ENCODE measurements at regions not wholly inside any gene's neighbourhood (a gene's known extent, or its start where the extent isn't known, plus 50 kb on each side); places are given as distances from the start of the nearest gene placed in this dataset.
"Not testable (repeated sequence)": the region's sequence is repeated elsewhere in the genome, so short reads cannot be mapped to it uniquely, and the experiment has no call there.

DNA sequence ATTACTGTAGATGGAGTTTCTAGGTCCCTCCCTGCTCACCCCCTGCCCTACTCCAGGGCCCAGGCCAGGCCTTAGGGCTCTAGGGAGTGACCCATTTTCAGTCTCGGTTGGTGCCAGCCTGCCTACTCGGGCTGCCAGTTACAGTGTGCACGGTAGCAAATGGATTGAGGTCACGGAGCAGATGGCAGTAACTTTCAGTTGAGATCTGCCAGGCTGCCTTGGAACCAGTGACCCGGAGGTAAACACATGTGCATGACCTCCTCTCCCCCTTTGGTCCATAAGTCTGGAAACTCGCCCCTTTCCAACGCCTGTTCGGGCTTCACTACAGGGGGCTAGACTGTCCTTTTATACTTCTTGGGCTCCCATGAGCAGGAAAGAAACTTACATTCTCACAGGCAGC lies 139.7 kb upstream of the TBX3 start:
- DNase-seq = no peak

- DNase-seq = no peak
Observed at GRCh38 chr12:114821570-114821969, 137.6 kb upstream of the TBX3 start.

- DNase-seq = no peak
Observed at GRCh38 chr12:114820796-114821195, 136.8 kb upstream of the TBX3 start.

DNA sequence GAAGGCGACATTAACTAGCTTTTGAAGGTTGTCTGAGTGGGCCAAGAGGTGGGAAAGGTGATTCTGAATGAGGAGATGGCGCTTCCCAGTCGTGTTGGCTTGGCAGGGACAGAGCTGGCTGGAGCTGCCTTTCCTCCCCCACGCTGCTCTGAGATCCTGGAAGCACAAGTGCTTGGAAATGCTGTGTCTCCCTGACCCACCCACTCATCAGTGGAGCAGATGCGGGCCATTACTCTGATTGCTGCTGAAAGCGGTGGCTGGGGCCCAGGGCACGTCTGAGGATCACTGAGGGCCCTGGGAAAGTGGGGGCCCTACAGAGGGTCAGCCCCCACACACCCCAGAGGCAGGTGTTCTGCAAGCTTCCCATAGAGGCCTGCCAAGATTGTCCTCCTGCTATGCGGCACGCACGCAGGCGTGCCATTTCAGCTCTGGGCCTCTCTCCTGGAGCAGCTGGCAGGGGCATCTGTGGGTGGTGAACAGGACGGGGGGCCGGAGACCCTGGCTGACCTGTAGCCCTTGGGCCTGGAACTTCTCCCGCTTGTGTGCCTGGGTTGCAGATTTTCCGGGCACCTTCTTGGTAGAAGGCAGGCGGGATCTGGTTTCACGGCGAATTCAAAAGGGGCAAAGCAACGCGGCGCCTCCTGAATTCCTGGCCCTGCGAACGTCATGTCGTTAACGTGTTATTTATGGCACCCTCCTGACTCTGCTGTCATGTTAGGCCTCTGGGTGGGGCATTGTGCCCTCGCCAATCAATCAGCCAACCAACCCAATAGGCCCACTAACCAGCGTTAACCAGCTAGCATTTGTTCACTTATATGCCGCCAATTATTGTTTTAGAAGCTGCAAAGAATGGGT lies 133.8 kb upstream of the TBX3 start:
- DNase-seq = no peak

- DNase-seq = no peak
Observed at GRCh38 chr12:114815026-114815795, 131.2 kb upstream of the TBX3 start.

- peak; percentile 22 for DNase-seq
Observed at GRCh38 chr12:114812858-114813761, 129.1 kb upstream of the TBX3 start.

GRCh38 chr12:114812384-114812783 lies 128.4 kb upstream of the TBX3 start:
- DNase-seq = no peak

- no peak for DNase-seq
Observed at GRCh38 chr12:114809097-114809496, 125.1 kb upstream of the TBX3 start.

DNA sequence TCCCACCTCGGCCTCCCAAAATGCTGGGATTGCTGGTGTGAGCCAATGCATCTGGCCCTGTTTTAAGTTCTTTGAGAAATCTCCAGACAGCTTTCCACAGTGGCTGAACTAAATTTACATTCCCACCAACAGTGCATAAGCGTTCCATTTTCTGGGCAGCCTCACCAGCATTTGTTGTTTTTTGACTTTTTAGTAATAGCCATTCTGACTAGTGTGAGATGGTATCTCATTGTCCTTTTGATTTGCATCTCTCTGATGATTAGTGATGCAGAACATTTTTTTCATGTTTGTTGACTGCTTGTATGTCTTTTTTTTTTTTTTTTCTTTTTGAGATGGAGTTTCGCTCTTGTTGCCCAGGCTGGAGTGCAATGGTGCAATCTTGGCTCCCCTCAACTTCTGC lies 117.4 kb upstream of the TBX3 start:
- DNase-seq = not testable (repeated sequence)

DNA sequence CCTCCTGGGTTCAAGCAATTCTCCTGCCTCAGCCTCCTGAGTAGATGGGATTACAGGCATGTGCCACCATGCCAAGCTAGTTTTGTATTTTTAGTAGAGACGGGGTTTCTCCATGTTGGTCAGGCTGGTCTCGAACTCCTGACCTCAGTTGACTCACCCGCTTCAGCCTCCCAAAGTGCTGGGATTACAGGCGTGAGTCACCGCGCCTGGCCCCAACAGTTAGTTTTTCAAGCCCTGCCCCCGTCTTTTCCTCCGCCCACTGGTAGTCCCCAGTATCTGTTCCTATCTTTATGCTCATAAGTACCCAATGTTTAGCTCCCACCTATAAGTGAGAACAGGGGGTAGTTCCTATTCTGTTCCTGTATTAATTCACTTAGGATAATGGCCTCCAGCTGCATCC lies 116.6 kb upstream of the TBX3 start:
- peak; percentile 61 for DNase-seq

- DNase-seq = peak; percentile 9
Observed at GRCh38 chr12:114799574-114800487, 115.9 kb upstream of the TBX3 start.

DNA sequence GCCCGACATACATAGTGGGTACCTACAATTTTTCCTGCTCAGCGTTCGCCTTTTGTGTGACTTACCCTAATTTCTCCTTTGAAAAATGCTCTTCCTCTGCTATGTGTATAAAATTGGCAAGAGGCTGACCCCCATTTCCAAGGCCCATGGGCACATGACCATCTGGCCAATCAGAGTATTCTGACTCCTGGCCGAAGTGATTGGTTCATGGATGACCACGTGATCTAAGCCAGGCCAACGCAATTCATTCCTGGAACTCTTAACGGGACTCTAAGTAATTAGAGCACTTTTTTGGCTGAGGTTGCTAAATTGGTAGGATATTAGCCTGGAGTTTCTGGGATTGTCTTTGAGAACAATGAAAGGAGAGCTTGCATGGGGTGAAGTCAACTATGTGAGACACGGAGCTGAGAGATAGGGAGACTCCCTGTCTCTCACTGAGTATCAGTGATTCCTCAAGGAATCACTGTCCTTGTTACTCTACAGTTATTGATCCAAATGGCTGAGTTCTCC lies 110.1 kb upstream of the TBX3 start:
- DNase-seq = no peak

GRCh38 chr12:114790276-114790675 lies 106.3 kb upstream of the TBX3 start:
- no peak for DNase-seq

DNA sequence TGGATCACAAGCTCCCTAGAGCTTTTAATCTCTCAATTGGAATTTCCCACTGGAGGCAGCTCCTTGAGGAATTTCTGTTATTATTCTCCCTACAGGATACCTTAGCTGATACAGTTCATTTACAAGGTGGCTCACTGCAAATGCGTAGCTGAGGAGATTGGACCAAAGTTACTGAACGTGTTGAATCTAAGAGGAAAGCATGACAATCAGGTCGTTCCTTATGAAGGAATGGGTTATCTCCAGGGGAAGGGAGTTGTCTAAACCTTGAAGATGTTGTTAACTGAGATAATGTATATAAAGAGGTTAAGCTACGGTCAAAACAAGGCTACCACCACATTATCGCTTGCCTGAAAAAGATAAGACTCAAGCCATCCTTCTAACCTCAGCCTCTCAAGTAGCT lies 105.8 kb upstream of the TBX3 start:
- DNase-seq = no peak

GRCh38 chr12:114789276-114789675 lies 105.3 kb upstream of the TBX3 start:
- no peak for DNase-seq

DNA sequence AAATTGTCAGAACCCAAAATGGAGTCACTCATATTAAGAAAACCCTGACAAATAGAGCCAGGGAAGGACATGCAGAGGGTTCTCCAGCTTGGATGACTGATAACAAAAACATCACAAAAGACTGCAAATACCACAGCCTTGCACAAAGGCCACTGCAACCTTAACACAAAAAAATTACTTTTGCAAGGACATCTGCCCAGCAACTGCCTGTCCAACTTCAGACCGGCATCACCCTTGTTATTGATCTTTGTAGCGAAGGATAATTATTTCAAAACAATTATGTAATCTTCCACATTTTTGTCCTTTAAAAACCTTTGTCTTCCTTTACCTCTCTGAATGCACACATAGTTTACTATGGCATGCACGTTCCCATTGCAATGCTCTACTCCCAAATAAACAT lies 100.6 kb upstream of the TBX3 start:
- DNase-seq = no peak

GRCh38 chr12:114783089-114783618 lies 99.2 kb upstream of the TBX3 start:
- no peak for DNase-seq

DNA sequence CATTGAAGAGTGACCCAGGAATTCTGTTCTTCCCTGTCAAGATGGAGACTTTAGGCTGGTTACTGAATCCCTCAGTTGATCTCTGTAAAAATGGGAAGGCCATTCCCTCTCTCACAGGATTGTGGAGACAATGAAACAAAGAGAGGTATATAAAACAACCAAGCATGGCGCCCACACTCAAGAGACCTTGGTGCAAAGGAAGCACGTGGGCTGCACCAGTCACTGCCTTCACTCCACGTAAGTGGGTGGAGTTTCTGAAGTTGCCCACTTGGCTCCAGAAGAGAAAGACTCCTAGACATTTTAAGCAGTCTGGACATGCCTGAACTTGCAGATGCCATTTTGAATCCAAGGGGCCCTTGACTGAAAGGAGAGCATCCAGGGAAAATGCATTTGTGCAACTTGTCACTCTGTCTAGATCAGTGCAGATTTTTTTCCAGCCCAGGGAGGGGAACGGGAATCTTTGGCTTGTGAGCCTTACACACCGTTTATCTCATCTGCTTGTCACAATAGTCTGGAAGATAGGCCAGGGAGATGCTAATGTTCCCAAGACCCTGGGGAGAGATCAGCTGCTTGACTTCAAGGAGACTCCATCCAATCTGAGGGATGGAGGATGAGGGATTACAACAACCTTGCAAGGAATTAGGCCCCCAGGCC lies 96.9 kb upstream of the TBX3 start:
- no peak for DNase-seq

GRCh38 chr12:114779647-114780046 lies 95.7 kb upstream of the TBX3 start:
- no peak for DNase-seq

- no peak for DNase-seq
Observed at GRCh38 chr12:114779186-114779585, 95.2 kb upstream of the TBX3 start.

All from HCEC 1CT (cell line).